ENCODE measurements at regions not wholly inside any gene's neighbourhood (a gene's known extent, or its start where the extent isn't known, plus 50 kb on each side); places are given as distances from the start of the nearest gene placed in this dataset.

- TF ChIP-seq ZFX (IDR thresholded peaks at IDR 0.05) (no peak), CTCF (conservative IDR thresholded peaks at IDR 0.05) (no peak)
- H3K27ac ChIP-seq, result no peak overlapping the region
These were observed 157.5 kb upstream of the RGMA start for GRCh38 chr15:93246266-93247242.

- TF ChIP-seq ZFX (IDR thresholded peaks at IDR 0.05), result no peak
- TF ChIP-seq CTCF (conservative IDR thresholded peaks at IDR 0.05), result no peak
- H3K27ac ChIP-seq, result no peak overlapping the region
These were observed 156.6 kb upstream of the RGMA start for GRCh38 chr15:93245661-93246042.

GRCh38 chr15:93244696-93245660, 156.0 kb upstream of the RGMA start:
- TF ChIP-seq ZFX (IDR thresholded peaks at IDR 0.05) (no peak), CTCF (conservative IDR thresholded peaks at IDR 0.05) (no peak)
- no peak overlapping the region for H3K27ac ChIP-seq

GRCh38 chr15:93243573-93243972, 154.6 kb upstream of the RGMA start:
- TF ChIP-seq ZFX (IDR thresholded peaks at IDR 0.05) (no peak), CTCF (conservative IDR thresholded peaks at IDR 0.05) (no peak)
- H3K27ac ChIP-seq, result no peak overlapping the region

GRCh38 chr15:93241696-93242585, 152.9 kb upstream of the RGMA start:
- no peak for TF ChIP-seq CTCF (conservative IDR thresholded peaks at IDR 0.05)
- TF ChIP-seq ZFX (IDR thresholded peaks at IDR 0.05), result no peak
- no peak overlapping the region for H3K27ac ChIP-seq

- H3K27ac ChIP-seq, result no peak overlapping the region
- no peak for TF ChIP-seq CTCF (conservative IDR thresholded peaks at IDR 0.05)
- TF ChIP-seq ZFX (IDR thresholded peaks at IDR 0.05), result no peak
These were observed 151.0 kb upstream of the RGMA start for GRCh38 chr15:93239993-93240392.

Data from C4-2B (cell line).